KMS-11 (cell line): ENCODE measurements at regions not wholly inside any gene's neighbourhood (a gene's known extent, or its start where the extent isn't known, plus 50 kb on each side); places are given as distances from the start of the nearest gene placed in this dataset.

ENCODE experiments used
- H2AFZ ChIP-seq: fragments of 200-600 bp; sonication (generic); 2 replicates; pipeline ENCODE4 v1.6.1; 2016; ENCODE audit warnings: antibody characterized with exemption, mixed run types, low read depth
- H3K27ac ChIP-seq: fragments of 200-600 bp; sonication (generic); 2 replicates; pipeline ENCODE4 v1.6.1; 2016; ENCODE audit warnings: mild to moderate bottlenecking, mixed run types
- H3K27me3 ChIP-seq: fragments of 200-600 bp; sonication (generic); 2 replicates; pipeline ENCODE4 v1.6.1; 2017; ENCODE audit warnings: mild to moderate bottlenecking, low read depth, mixed run types, moderate library complexity; ENCODE audit not compliant: insufficient read depth
- H3K36me3 ChIP-seq: fragments of 200-600 bp; sonication (generic); 2 replicates; pipeline ENCODE4 v1.6.1; 2017; ENCODE audit warnings: mild to moderate bottlenecking, mixed run types; ENCODE audit not compliant: insufficient read depth
- H3K4me1 ChIP-seq: fragments of 200-600 bp; sonication (generic); 2 replicates; pipeline ENCODE4 v1.6.1; 2016; ENCODE audit warnings: mild to moderate bottlenecking, low read depth, mixed run types; ENCODE audit not compliant: poor library complexity, severe bottlenecking
- H3K4me2 ChIP-seq: fragments of 200-600 bp; sonication (generic); 2 replicates; pipeline ENCODE4 v1.7.0; 2016; ENCODE audit warnings: mild to moderate bottlenecking, mixed run types
- H3K4me3 ChIP-seq: fragments of 200-600 bp; sonication (generic); IDR thresholded peaks from 2 replicates; pipeline ENCODE4 v1.6.1; 2017; ENCODE audit warnings: low read depth, low read length, mixed read lengths; ENCODE audit not compliant: insufficient read depth
- H3K79me2 ChIP-seq: fragments of 200-600 bp; sonication (generic); 2 replicates; pipeline ENCODE4 v1.6.1; 2016; ENCODE audit warnings: low read depth, mixed run types; ENCODE audit not compliant: insufficient read depth
- H3K9ac ChIP-seq: fragments of 200-600 bp; sonication (generic); 2 replicates; pipeline ENCODE4 v1.6.1; 2016; ENCODE audit warnings: mild to moderate bottlenecking, mixed run types
- H4K20me1 ChIP-seq: fragments of 200-600 bp; sonication (generic); 2 replicates; pipeline ENCODE4 v1.6.1; 2016; ENCODE audit warnings: mild to moderate bottlenecking, mixed run types; ENCODE audit not compliant: insufficient read depth
- TF ChIP-seq, protein P1 (sequence below): fragments of 200-600 bp; sonication (generic); conservative IDR thresholded peaks from 2 replicates; pipeline ENCODE4 v1.6.1; 2017; ENCODE audit warnings: low read depth, mild to moderate bottlenecking, antibody characterized with exemption, low read length, moderate library complexity, mixed read lengths

DNA sequence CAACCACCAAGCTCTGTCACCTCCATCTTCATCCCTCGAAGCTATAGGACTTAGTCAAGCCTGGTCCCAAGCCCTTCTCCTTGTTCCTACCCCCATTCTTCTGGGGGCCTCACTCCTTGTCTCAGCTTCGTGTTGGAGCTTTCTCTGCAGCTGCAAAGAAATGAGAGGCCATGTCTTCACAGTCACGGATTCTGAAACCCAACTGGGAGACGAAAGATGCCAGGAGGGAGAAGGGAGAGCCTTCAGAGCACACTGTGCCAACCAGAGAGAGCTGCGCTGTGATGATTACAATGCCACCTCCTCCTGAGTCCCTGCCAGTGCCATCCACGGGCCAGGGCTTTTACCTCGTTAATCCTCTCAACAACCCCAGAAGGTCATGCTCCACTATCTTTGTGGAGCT lies 469.3 kb downstream of the TBC1D22A start:
- no peaks in the 10 kb centered on the region for H3K79me2 ChIP-seq
- no peak overlapping the region for H3K9ac ChIP-seq
- H3K27ac ChIP-seq, result no peak overlapping the region
- H3K4me2 ChIP-seq, result no peak overlapping the region
- no peak overlapping the region for H2AFZ ChIP-seq
- H3K36me3 ChIP-seq, result no peaks in the 10 kb centered on the region
- H4K20me1 ChIP-seq, result no peaks in the 10 kb centered on the region
- TF ChIP-seq, protein P1, sequence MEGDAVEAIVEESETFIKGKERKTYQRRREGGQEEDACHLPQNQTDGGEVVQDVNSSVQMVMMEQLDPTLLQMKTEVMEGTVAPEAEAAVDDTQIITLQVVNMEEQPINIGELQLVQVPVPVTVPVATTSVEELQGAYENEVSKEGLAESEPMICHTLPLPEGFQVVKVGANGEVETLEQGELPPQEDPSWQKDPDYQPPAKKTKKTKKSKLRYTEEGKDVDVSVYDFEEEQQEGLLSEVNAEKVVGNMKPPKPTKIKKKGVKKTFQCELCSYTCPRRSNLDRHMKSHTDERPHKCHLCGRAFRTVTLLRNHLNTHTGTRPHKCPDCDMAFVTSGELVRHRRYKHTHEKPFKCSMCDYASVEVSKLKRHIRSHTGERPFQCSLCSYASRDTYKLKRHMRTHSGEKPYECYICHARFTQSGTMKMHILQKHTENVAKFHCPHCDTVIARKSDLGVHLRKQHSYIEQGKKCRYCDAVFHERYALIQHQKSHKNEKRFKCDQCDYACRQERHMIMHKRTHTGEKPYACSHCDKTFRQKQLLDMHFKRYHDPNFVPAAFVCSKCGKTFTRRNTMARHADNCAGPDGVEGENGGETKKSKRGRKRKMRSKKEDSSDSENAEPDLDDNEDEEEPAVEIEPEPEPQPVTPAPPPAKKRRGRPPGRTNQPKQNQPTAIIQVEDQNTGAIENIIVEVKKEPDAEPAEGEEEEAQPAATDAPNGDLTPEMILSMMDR, result no peak
- H3K27me3 ChIP-seq, result no peaks in the 10 kb centered on the region
- H3K4me3 ChIP-seq, result no peak overlapping the region
- H3K4me1 ChIP-seq, result no peaks in the 10 kb centered on the region

DNA sequence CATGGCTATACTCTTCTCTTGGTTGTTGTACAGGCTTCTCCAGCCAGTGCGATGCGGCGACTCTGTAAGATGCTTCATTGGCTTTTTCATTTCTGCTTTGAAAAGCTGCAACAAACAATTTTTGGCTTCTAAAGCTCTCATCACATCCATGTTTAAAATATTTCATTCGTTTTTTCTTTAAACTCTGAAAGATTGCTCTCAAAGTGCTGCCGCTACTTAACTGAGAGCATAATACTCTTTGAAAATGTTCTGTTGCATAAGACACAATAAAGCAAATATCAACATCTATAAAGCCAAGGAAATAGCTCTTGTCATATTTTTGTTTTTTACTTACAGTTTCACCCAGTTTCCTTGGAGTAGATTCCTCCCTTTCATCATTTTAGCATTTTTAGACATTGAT lies 468.3 kb downstream of the TBC1D22A start:
- Histone ChIP-seq H3K9ac (no peak overlapping the region), H3K4me2 (no peak overlapping the region), H2AFZ (no peak overlapping the region), H4K20me1 (no peaks in the 10 kb centered on the region), H3K4me1 (no peaks in the 10 kb centered on the region), H3K36me3 (no peaks in the 10 kb centered on the region), H3K79me2 (no peaks in the 10 kb centered on the region), H3K27me3 (no peaks in the 10 kb centered on the region), H3K4me3 (no peak overlapping the region), H3K27ac (no peak overlapping the region)
- TF ChIP-seq, protein P1, result no peak

DNA sequence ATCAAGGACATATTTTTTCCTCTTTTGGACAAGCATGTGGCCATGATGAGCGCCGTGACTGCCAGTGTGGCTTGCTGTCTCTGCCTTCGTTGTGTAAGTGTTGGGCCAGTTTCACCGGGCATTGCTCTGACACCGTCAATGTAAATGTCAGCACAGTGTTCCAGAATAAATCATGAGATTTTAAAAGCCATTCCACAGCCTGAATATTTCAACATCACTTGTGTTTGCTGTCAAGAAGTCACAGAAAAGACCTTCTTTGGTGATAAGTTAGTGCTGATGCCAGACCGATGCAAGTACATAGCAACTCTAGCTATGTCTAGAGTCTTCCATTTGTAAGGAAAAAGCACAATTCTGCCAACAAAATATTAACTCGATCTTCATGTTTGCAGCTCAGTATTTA lies 467.8 kb downstream of the TBC1D22A start:
- H3K79me2 ChIP-seq, result no peaks in the 10 kb centered on the region
- no peak overlapping the region for H3K4me3 ChIP-seq
- H3K27me3 ChIP-seq, result no peaks in the 10 kb centered on the region
- H3K9ac ChIP-seq, result no peak overlapping the region
- no peak overlapping the region for H3K27ac ChIP-seq
- H3K4me1 ChIP-seq, result no peaks in the 10 kb centered on the region
- H4K20me1 ChIP-seq, result no peaks in the 10 kb centered on the region
- H2AFZ ChIP-seq, result no peak overlapping the region
- no peaks in the 10 kb centered on the region for H3K36me3 ChIP-seq
- TF ChIP-seq, protein P1, result no peak
- no peak overlapping the region for H3K4me2 ChIP-seq

DNA sequence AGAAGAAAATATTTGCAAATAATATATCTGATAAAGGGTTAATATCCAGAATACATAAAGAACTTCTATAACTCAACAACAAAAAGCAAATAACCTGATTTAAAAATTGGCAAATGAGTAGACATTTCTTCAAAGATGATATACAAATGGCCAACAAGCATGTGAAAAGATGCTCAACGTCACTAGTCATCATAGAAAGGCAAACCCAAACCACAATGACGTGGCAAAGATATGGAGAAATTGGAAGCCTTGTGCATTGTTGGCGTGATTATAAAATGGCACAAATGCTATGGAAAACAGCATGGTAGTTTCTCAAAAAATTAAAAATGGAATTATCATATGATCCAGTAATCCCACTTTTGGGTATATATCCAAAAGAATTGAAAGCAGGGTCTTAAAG lies 466.3 kb downstream of the TBC1D22A start:
- H3K27ac ChIP-seq, result no peak overlapping the region
- H2AFZ ChIP-seq, result no peak overlapping the region
- H3K9ac ChIP-seq, result no peak overlapping the region
- no peak overlapping the region for H3K4me3 ChIP-seq
- TF ChIP-seq, protein P1, result no peak
- H3K27me3 ChIP-seq, result no peaks in the 10 kb centered on the region
- H3K4me1 ChIP-seq, result no peaks in the 10 kb centered on the region
- no peak overlapping the region for H3K4me2 ChIP-seq
- no peaks in the 10 kb centered on the region for H3K79me2 ChIP-seq
- H3K36me3 ChIP-seq, result no peaks in the 10 kb centered on the region
- H4K20me1 ChIP-seq, result no peaks in the 10 kb centered on the region
